Esophagus squamous epithelium (tissue), 5 donors: ENCODE measurements at regions not wholly inside any gene's neighbourhood (a gene's known extent, or its start where the extent isn't known, plus 50 kb on each side); places are given as distances from the start of the nearest gene placed in this dataset.

Experiments used
- DNase-seq: peaks from one replicate; lab custom pipeline; 2025; lab: John Stamatoyannopoulos, UW
- H3K27ac ChIP-seq, 4 donors: fragments of 200-600 bp; sonication (generic); one replicate each; pipeline ENCODE4 v1.5.1; 2016 to 2019; ENCODE audit warnings: mild to moderate bottlenecking in 1 of 4
- H3K27me3 ChIP-seq, 4 donors: fragments of 200-600 bp; sonication (generic); 1 replicate in 3 of 4; 2 replicates in 1 of 4; pipeline versions ENCODE4 v1.5.1 to v1.6.0; 2017 to 2021; ENCODE audit warnings: antibody characterized with exemption in 1 of 4
- H3K36me3 ChIP-seq, 3 donors: fragments of 200-600 bp; sonication (generic); one replicate each; pipeline ENCODE4 v1.5.1; 2016 to 2019
- H3K4me1 ChIP-seq, 3 donors: fragments of 200-600 bp; sonication (generic); one replicate each; pipeline ENCODE4 v1.5.1; 2017 to 2019
- H3K4me3 ChIP-seq, 4 donors: fragments of 200-600 bp; sonication (generic); 1 replicate in 3 of 4; 2 replicates in 1 of 4; pipeline ENCODE4 v1.5.1; 2016 to 2019; ENCODE audit warnings: mild to moderate bottlenecking in 2 of 4, moderate library complexity in 1 of 4
- H3K9me3 ChIP-seq, 3 donors: fragments of 200-600 bp; sonication (generic); one replicate each; pipeline ENCODE4 v1.5.1; 2016 to 2019
- CTCF ChIP-seq, 6 experiments: fragments of 450-650 bp in 4 of 6; fragments of 200-600 bp in 2 of 6; sonication (generic) in 2 of 6; IDR thresholded peaks; one replicate each; pipeline ENCODE4 v1.5.1; 2016 to 2019; ENCODE audit warnings: antibody characterized with exemption in 6 of 6, mild to moderate bottlenecking in 4 of 6, moderate library complexity in 4 of 6
- POLR2A ChIP-seq, 4 donors: fragments of 450-650 bp; IDR thresholded peaks; one replicate each; pipeline ENCODE4 v1.6.1; 2017; ENCODE audit warnings: antibody characterized with exemption in 4 of 4, mild to moderate bottlenecking in 4 of 4, moderate library complexity in 3 of 4
- WGBS, 2 donors: methylation state at CpG; one replicate each; pipeline ENCODE4 v1.1.5; 2018; 5-methylcytosine and 5-hydroxymethylcytosine counted together
- intact Hi-C: fragments of 100-400 bp; cut with DNase I; formaldehyde crosslinking; loops from one replicate; pipeline ENCODE4 v1.15.0; 2022
- donor health status: DM: yes; HTN: yes; CAD: no.

DNA sequence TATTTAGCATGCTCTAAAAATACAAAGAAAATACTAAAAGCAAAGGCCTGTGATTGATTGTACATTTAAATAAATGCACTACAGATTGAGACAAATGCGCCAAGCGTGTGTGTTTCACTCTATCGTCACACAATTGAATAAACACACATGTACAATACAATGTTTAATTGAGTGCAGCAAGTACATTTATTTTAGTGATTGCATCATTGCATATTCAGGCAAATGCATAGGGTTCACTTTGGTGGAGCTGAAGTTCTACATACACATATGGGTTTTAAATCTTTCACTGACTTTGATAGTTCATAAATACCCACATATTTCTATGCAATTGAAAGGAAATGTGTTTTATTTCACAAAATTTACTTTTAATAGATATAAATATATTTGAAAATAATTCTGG lies 750.6 kb upstream of the MMS22L start:
- Histone ChIP-seq H3K36me3 (no peaks in the 10 kb centered on the region), H3K4me3 (no peak overlapping the region), H3K27ac (no peak overlapping the region), H3K27me3 (no peaks in the 10 kb centered on the region), H3K4me1 (no peaks in the 10 kb centered on the region), H3K9me3 (no peaks in the 10 kb centered on the region)
- TF ChIP-seq POLR2A (IDR thresholded peaks at IDR 0.05) (no peak), CTCF (IDR thresholded peaks at IDR 0.05) (no peak)
- no peak for DNase-seq
- intact Hi-C loops = no loop called here
- WGBS, 2 donors = 70 to 84% methylated on average over 3 of the region's 3 CpGs

DNA sequence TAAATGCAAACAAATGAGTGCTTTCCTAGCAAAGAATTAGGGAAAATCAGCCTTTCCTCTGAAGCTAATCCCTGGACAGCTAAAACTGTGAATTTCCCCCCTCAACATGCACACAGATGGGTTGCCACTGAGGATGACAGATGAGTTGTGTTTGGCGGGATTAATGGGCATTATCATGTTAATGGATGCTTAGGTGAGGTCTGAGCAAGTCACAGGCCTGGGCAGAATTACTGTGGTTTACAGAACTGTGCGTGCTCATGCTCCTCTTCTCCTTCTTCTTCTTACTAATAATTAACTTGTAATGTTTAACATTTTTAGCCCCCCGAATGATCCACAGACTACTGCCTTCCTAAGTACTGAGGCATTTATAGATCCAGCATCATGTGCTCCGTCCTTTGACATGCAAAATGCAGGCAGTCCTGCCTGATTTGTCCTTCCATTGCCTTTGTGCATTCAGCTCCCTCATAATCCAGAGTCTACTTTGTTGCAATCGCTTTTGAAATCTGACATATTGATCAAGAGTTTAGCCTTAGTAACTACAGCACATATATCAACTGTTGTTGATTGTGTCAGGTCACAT lies 753.4 kb upstream of the MMS22L start:
- DNase-seq = no peak
- no peak overlapping the region for H3K27ac ChIP-seq
- 40 to 47% methylated on average over 5 of the region's 5 CpGs for WGBS, 2 donors
- no peaks in the 10 kb centered on the region for H3K36me3 ChIP-seq
- H3K27me3 ChIP-seq = peaks cover 0 to 4% (median 0%) of the 10 kb centered on the region in 4 donors
- intact Hi-C loops = no loop called here
- H3K9me3 ChIP-seq = no peaks in the 10 kb centered on the region
- H3K4me1 ChIP-seq = no peaks in the 10 kb centered on the region
- no peak overlapping the region for H3K4me3 ChIP-seq
- TF ChIP-seq POLR2A (IDR thresholded peaks at IDR 0.05) (no peak), CTCF (IDR thresholded peaks at IDR 0.05) (no peak)

DNA sequence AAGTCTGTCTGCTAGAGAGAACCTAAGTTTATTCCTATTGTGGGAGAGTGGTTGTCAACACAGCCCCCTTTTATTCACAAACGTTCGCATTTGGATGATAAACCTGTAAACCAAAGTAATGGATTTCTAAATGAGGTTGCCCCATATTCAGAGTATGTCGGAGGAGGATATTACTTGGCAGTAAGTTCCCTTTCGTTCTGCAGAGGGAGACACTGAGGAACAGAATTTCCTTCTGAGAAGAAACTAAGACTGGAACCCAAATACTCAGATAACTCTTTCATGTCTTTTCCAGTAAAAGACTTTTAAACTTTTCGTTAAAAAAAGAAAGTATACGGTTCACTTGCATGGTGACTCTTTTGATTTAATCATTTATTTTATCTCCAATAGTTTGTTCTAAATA lies 754.6 kb upstream of the MMS22L start:
- Histone ChIP-seq H3K9me3 (no peaks in the 10 kb centered on the region), H3K36me3 (no peaks in the 10 kb centered on the region), H3K27me3 (peaks cover 0 to 4% (median 0%) of the 10 kb centered on the region in 4 donors), H3K27ac (no peak overlapping the region), H3K4me3 (no peak overlapping the region), H3K4me1 (no peaks in the 10 kb centered on the region)
- 70 to 74% methylated on average over 6 of the region's 6 CpGs for WGBS, 2 donors
- no peak for DNase-seq
- no peak for TF ChIP-seq POLR2A (IDR thresholded peaks at IDR 0.05)
- TF ChIP-seq CTCF (IDR thresholded peaks at IDR 0.05) = no peak
- intact Hi-C loops = no loop called here

GRCh38 chr6:98039443-98039842 lies 756.4 kb upstream of the MMS22L start:
- no peaks in the 10 kb centered on the region for H3K9me3 ChIP-seq
- H3K36me3 ChIP-seq = no peaks in the 10 kb centered on the region
- H3K27ac ChIP-seq = no peak overlapping the region
- TF ChIP-seq POLR2A (IDR thresholded peaks at IDR 0.05) (no peak), CTCF (IDR thresholded peaks at IDR 0.05) (no peak)
- H3K27me3 ChIP-seq = peaks cover 0 to 8% (median 0%) of the 10 kb centered on the region in 4 donors
- 32 to 69% methylated on average over 5 of the region's 5 CpGs for WGBS, 2 donors
- DNase-seq = no peak
- H3K4me1 ChIP-seq = no peaks in the 10 kb centered on the region
- intact Hi-C loops = no loop called here
- H3K4me3 ChIP-seq = no peak overlapping the region

DNA sequence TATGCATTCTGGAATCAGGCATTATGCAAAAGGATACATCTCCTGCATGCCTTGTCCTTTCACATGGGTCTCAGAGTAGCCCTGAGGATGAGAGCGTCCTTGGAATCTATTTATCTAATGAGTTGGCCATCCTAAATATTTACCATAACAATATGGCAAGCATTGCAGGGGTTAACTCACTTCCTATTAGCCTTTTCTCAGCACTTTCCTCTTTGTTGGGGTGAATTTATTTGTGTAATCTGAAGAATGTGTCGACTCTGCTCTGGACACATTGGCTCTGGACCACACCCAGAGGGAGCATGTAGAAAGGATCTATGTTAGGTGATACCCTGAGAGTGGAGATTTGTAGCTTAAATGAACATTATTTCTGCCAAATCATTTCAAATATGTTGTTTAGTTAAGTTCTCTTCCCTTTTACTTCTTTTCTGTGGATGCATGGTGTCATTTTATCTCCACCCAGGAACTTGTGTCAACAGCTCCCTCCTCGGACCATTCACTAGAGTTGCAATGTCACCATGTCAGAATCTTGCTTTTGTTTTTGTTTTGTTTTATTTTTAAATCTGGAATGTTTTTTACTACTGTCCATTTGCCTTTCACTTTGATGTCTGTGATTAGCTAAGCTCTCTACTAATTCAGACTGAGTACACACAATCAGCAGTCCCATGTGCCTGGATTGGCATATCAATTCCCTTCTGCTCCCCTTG lies 757.0 kb upstream of the MMS22L start:
- H3K4me3 ChIP-seq = no peak overlapping the region
- H3K36me3 ChIP-seq = no peaks in the 10 kb centered on the region
- intact Hi-C loops = no loop called here
- no peak for TF ChIP-seq POLR2A (IDR thresholded peaks at IDR 0.05)
- no peak for TF ChIP-seq CTCF (IDR thresholded peaks at IDR 0.05)
- peaks cover 0 to 14% (median 0%) of the 10 kb centered on the region in 4 donors for H3K27me3 ChIP-seq
- 23 to 29% methylated on average over 3 of the region's 3 CpGs for WGBS, 2 donors
- DNase-seq = no peak
- no peaks in the 10 kb centered on the region for H3K9me3 ChIP-seq
- no peak overlapping the region for H3K27ac ChIP-seq
- no peaks in the 10 kb centered on the region for H3K4me1 ChIP-seq
